GM18861 (cell line): ENCODE measurements at regions not wholly inside any gene's neighbourhood (a gene's known extent, or its start where the extent isn't known, plus 50 kb on each side); places are given as distances from the start of the nearest gene placed in this dataset.
A peak's percentile ranks its signal among the peaks of the same experiment; 100 is the strongest.
"Not testable (repeated sequence)": the region's sequence is repeated elsewhere in the genome, so short reads cannot be mapped to it uniquely, and the experiment has no call there.

Source experiments
- ATAC-seq: cut with Tn5 transposase; IDR thresholded peaks from one replicate; pipeline ENCODE4 v1.9.1; 2021; ENCODE audit not compliant: unreplicated experiment

DNA sequence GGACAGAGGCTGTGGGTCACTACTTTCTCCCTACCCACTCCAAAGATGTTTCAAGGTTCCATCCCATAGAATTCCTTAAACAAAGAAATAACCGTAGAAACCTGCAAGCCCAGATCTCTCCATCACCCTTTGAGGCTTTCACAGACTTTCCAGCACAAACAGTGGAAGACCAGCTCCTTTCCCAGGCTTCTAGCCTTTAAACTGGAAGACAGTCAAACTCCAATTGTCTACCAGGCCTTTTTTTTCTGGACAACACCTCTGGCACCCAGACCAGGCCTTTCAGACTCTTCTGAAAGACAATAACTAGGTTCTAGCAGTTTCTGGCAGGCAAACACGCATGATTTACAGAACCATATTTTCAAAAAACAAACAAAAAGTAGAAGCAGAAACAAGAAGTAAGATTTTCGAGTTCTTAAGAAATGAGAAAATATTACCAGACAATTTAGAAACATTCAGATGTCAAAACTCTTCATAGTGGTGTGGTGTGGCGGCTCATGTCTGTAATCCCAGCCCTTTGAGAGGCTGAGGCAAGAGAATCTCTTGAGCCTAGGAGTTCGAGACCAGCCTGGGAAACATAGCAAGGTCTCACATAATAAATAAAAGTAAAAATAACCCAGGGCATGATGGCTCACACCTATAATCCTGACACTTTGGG lies 73.0 kb upstream of the EPCAM start:
- no peak for ATAC-seq

DNA sequence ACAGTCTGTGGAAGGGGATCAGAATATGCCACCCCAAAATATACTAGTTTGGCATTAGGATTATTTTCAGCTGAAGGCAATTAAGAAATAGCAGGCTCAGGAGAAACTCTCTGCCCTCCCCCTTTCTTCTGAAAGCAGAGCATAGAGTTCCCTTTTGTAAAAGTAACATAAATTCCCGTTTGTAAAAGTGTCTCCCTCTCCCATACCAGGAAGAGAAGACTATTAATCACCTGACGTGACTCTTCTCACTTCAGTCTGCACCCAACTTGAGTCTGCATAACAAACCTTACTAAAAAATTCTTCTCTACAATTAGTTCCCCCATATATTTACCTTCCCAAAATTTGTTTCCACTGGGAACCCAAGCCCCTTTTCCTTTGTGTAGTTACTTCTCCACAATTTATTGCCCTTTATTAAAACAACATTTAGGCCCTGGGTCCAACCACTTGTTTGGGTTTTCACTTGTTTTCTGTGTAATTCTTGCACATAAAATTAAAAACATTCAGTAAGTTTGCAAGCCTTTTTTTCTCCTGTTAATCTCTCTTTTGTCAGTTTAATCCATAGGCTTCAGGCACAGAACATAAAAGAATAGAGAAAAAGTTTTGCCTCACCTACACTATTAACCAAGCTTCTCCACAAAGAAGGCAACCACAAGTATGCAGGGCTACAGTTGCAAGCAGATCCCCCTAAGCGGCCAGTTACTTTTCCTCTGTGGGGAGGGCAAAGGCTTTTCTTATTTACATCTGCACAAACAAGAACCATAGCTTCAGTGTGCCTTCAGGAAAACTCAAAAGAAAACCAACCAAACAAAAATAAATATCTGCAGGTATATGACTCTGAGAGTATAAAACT lies 73.8 kb upstream of the EPCAM start:
- ATAC-seq = no peak

- no peak for ATAC-seq
Observed at GRCh38 chr2:47293976-47294375, 75.1 kb upstream of the EPCAM start.

GRCh38 chr2:47288864-47289263 lies 80.2 kb upstream of the EPCAM start:
- ATAC-seq = no peak

DNA sequence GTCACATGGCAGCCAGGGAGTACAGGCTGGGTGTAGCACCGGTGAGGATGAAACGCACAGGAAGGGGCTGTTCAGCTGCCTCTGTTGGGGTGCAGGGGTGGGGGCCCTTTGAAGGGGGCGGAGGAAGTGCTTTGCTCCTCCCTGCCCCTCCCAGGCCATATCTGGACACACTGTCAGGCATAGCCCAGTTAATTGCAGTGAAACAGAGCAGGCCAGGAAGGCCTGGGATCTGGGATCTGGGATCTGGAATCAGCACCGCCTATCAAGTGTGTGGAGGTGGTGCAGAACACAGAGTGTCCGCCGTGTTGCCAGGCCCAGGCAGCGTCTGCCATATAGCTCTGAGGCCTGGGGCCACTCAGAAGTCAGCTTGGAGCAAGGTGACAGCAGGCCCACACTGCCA lies 85.5 kb upstream of the EPCAM start:
- no peak for ATAC-seq

DNA sequence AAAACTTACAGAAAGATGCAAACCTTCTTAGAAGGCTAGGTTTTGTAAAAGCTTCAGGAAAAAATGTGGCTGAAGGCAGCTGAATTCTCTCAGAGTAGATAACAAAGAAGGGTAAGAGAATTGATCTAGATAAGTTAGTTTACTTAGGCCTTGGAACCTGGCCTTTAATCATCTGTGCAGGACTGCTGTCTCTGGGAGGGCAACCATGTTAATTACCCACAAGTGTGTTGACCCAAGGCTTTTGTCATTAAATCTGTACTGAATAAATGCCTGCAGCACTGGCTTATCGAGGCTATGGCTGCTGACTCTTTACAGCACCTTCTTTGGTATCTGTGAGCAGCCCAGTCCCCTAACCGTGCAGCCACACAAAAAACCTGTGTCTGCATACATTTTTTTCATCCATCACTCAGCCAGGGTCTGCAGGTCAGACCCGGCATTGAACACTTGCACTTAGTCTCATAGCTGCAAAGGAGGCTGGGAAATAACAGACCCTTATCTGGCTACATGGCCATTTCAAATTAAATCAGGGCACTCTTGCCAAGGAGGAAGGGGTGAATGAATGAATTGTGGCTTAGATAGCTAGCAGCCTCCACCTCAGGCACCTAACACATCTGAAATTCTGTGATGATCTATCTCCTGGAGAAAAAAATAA lies 86.4 kb upstream of the EPCAM start:
- no peak for ATAC-seq

GRCh38 chr2:47279525-47279924 lies 89.6 kb upstream of the EPCAM start:
- ATAC-seq = not testable (repeated sequence)

DNA sequence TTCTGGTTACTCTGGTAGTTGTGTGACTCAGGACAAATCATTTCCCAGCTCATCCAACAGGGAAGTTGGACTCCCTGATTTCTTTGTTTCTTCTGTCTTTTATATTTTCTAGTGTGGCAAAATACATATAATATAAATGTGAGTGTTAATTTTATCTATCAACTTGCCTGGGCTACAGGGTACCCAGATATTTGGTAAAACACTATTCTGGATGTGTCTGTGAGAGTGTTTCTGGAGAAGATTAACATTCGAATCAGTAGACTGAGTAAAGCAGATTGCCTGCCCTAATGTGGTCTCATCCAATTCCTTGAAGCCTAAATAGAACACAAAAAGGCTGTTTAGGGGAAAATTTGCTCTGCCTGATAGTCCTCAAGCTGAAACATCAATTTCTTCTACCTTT lies 91.1 kb upstream of the EPCAM start:
- no peak for ATAC-seq

GRCh38 chr2:47277187-47277586 lies 91.9 kb upstream of the EPCAM start:
- ATAC-seq = no peak

DNA sequence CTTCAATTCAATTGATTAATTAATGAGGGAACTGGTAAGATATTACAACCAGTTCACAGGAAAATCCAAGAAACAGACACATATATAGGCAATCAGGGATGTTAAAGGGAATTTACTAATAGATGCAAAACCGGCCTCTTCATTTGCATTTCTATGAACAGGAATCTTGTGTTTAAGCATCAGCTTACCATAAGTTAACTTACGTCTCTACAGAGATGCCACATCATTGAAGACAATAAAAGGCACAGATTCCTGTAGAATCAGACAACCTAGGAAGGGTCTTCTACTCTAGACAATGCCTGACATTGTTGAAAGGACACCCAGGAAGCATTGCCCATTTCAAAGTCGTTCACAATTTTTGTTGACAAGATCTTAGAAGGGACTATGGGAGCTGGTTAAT lies 93.0 kb upstream of the EPCAM start:
- no peak for ATAC-seq

DNA sequence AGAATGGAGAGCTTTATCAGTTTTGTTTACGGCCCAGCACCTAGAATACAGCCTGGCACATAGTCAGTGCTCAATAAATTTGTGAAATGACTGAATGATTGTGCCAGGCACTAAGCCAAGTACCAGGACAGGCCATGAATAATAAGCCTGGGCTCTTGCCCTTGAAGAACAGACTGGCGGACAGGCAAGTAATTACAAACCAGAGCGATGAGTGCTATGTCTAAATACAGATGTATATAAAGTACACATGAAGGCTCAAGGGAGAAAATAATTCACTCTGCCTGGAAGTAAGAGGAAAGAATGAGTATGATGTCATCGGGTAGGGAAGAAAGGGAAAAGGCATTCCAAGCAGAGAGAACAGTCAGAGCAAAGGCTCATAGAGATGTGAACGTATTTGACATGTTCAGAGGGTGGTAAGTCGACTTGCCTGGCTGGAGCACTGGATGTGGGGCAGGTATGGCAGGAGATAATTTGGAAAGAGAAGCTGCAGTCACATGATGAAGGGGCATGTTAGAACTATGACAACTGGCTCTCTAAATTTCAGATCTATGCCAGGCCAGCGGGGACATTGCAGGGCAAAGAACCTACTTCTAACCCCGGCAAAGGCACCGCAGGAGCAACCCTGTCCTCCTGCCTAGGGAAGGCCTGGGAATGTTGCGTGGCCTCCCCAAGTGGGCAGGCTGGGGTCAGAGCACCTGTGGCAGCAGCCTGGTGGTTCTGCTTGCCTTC lies 94.9 kb upstream of the EPCAM start:
- ATAC-seq = no peak

- ATAC-seq = no peak
Observed at GRCh38 chr2:47272905-47273758, 96.0 kb upstream of the EPCAM start.

DNA sequence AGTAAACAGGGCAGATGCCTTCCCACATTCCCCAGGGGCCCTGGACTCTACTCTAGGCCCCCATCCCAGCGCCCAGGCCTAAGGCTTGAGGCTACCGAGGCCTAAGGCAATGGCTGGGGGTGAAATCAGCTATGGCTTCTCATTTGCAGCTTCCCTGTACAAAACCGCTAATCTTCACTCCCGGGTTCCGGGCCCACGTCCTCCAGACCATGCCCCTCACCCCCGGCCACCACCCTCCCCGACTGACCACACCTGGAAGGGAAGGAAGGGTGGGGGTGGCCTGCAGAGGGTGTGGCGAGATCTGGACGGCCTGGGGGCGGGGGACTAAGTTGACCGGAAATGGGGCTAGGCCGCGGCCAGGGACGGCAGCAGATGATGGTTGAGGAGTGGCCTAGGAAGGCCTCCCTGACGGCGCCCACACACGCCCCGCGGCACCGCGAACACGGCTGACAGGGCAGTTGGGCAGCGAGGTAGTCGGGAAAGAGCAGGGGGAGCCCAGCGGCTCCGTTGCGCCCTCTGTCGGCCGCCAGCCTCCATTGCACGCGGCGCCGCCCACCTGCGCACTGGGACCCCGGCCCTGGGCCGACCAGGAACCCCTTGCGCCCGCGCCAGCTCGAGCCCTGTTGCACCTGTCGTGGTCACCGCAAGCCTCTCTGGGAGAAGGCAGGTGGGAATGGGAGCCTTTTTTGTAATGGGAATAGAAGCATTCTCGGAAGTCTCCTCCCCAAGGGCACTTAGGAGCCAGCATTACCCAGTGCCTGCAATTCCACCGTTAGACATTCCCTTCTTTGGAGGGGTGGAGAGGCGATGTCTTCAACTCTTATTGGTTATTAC lies 95.9 kb upstream of the CALM2 start:
- ATAC-seq = peak; percentile 63

- ATAC-seq = no peak
Observed at GRCh38 chr2:47271054-47272000, 95.0 kb upstream of the CALM2 start.

GRCh38 chr2:47270421-47270820 lies 94.1 kb upstream of the CALM2 start:
- no peak for ATAC-seq

GRCh38 chr2:47269316-47270232 lies 93.3 kb upstream of the CALM2 start:
- no peak for ATAC-seq

GRCh38 chr2:47267711-47268086 lies 91.4 kb upstream of the CALM2 start:
- no peak for ATAC-seq
